ENCODE measurements at regions not wholly inside any gene's neighbourhood (a gene's known extent, or its start where the extent isn't known, plus 50 kb on each side); places are given as distances from the start of the nearest gene placed in this dataset.

GRCh38 chr7:20864221-20864620 lies 77.5 kb upstream of the SP8 start:
- H3K27ac ChIP-seq: no peak overlapping the region
- no peaks in the 10 kb centered on the region for H3K4me1 ChIP-seq (ENCODE audit: low read depth)
- TF ChIP-seq, protein P1, sequence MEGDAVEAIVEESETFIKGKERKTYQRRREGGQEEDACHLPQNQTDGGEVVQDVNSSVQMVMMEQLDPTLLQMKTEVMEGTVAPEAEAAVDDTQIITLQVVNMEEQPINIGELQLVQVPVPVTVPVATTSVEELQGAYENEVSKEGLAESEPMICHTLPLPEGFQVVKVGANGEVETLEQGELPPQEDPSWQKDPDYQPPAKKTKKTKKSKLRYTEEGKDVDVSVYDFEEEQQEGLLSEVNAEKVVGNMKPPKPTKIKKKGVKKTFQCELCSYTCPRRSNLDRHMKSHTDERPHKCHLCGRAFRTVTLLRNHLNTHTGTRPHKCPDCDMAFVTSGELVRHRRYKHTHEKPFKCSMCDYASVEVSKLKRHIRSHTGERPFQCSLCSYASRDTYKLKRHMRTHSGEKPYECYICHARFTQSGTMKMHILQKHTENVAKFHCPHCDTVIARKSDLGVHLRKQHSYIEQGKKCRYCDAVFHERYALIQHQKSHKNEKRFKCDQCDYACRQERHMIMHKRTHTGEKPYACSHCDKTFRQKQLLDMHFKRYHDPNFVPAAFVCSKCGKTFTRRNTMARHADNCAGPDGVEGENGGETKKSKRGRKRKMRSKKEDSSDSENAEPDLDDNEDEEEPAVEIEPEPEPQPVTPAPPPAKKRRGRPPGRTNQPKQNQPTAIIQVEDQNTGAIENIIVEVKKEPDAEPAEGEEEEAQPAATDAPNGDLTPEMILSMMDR (IDR thresholded peaks at IDR 0.05; ENCODE audit: low read depth, low read length): no peak
- H3K9me3 ChIP-seq (ENCODE audit: low read depth): no peaks in the 10 kb centered on the region
- no peak overlapping the region for H3K4me3 ChIP-seq
- no peak for DNase-seq (ENCODE audit: low read depth in 1 of 2, low spot score in 1 of 2)
- H3K27me3 ChIP-seq: no peaks in the 10 kb centered on the region
- H3K36me3 ChIP-seq: no peaks in the 10 kb centered on the region

- TF ChIP-seq, protein P1 (IDR thresholded peaks at IDR 0.05; ENCODE audit: low read depth, low read length): no peak
- no peaks in the 10 kb centered on the region for H3K27me3 ChIP-seq
- no peaks in the 10 kb centered on the region for H3K36me3 ChIP-seq
- no peaks in the 10 kb centered on the region for H3K4me1 ChIP-seq (ENCODE audit: low read depth)
- no peak overlapping the region for H3K27ac ChIP-seq
- DNase-seq (ENCODE audit: low read depth in 1 of 2, low spot score in 1 of 2): no peak
- H3K9me3 ChIP-seq (ENCODE audit: low read depth): no peaks in the 10 kb centered on the region
- H3K4me3 ChIP-seq: no peak overlapping the region
These were observed 79.0 kb upstream of the SP8 start for GRCh38 chr7:20865684-20866083.

DNA sequence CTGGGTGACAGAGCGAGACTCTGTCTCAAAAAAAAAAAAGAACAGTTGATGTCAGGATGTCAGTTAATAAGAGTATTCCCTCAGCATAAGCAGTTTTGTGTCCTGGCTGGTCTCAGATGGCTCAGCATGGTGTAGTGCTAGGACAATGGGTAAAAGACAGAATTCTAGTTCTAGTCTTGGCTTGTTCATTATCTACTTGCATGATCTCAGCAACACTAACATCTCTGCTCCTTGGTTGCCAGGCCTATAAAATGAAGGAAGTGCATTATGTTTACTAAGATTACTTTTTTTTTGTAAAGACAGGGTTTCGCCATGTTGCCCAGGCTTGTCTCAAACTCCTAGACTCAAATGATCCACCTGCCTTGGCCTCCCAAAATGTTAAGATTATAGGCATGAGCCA lies 84.3 kb upstream of the SP8 start:
- H3K36me3 ChIP-seq: no peaks in the 10 kb centered on the region
- H3K4me1 ChIP-seq (ENCODE audit: low read depth): no peaks in the 10 kb centered on the region
- H3K27ac ChIP-seq: no peak overlapping the region
- no peak for DNase-seq (ENCODE audit: low read depth in 1 of 2, low spot score in 1 of 2)
- H3K4me3 ChIP-seq: no peak overlapping the region
- H3K9me3 ChIP-seq (ENCODE audit: low read depth): no peaks in the 10 kb centered on the region
- TF ChIP-seq, protein P1 (IDR thresholded peaks at IDR 0.05; ENCODE audit: low read depth, low read length): no peak
- H3K27me3 ChIP-seq: no peaks in the 10 kb centered on the region

GRCh38 chr7:20892776-20893175 lies 106.1 kb upstream of the SP8 start:
- DNase-seq (ENCODE audit: low read depth in 1 of 2, low spot score in 1 of 2): no peak
- Histone ChIP-seq H3K36me3 (no peaks in the 10 kb centered on the region), H3K27ac (no peak overlapping the region), H3K4me1 (ENCODE audit: low read depth) (no peaks in the 10 kb centered on the region), H3K9me3 (ENCODE audit: low read depth) (no peaks in the 10 kb centered on the region), H3K27me3 (no peaks in the 10 kb centered on the region), H3K4me3 (no peak overlapping the region)
- TF ChIP-seq, protein P1 (IDR thresholded peaks at IDR 0.05; ENCODE audit: low read depth, low read length): no peak

DNA sequence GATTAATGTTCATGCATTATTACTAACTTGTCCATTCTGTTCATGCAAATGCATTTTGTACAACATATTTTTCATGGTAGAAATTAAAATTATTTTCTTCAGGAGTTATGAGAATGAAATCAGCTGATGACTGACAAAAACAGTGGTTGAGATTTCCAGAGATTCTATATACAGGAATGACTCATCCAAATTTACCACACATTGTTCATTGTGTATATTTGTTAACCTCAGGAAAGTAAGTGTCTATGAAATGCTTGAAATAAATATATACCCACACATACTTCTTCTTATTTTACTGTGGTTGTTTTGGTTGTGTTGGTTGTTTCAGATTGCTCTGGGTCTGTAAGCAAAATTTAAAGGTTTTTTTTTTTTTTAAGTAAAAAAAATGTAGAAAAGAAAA lies 108.1 kb upstream of the SP8 start:
- Histone ChIP-seq H3K4me3 (no peak overlapping the region), H3K9me3 (ENCODE audit: low read depth) (no peaks in the 10 kb centered on the region), H3K36me3 (no peaks in the 10 kb centered on the region), H3K27ac (no peak overlapping the region), H3K27me3 (no peaks in the 10 kb centered on the region), H3K4me1 (ENCODE audit: low read depth) (no peaks in the 10 kb centered on the region)
- TF ChIP-seq, protein P1 (IDR thresholded peaks at IDR 0.05; ENCODE audit: low read depth, low read length): no peak
- DNase-seq (ENCODE audit: low read depth in 1 of 2, low spot score in 1 of 2): no peak

DNA sequence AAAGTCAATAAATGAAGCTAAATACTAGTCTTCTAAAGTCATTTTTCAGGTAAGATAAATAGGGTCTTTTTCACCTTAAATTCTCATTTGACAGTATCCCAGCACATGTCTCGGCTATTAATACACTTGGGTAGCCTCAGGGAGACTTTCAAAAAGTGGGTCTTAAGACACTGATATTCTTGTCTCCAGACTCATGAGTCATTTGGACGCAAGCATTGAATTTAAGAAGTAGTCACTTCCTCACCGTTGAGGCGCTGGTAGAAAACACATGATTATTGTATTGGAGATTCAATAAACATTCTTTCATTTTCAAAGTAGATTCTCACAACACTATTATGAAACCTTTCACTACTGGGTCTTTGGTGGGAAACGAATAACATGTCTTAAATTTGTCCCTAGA lies 108.9 kb upstream of the SP8 start:
- Histone ChIP-seq H3K4me1 (ENCODE audit: low read depth) (no peaks in the 10 kb centered on the region), H3K4me3 (no peak overlapping the region), H3K9me3 (ENCODE audit: low read depth) (no peaks in the 10 kb centered on the region), H3K36me3 (no peaks in the 10 kb centered on the region), H3K27ac (no peak overlapping the region), H3K27me3 (no peaks in the 10 kb centered on the region)
- DNase-seq (ENCODE audit: low read depth in 1 of 2, low spot score in 1 of 2): no peak
- TF ChIP-seq, protein P1 (IDR thresholded peaks at IDR 0.05; ENCODE audit: low read depth, low read length): no peak
